ENCODE measurements at regions not wholly inside any gene's neighbourhood (a gene's known extent, or its start where the extent isn't known, plus 50 kb on each side); places are given as distances from the start of the nearest gene placed in this dataset.
"Not testable (repeated sequence)": the region's sequence is repeated elsewhere in the genome, so short reads cannot be mapped to it uniquely, and the experiment has no call there.

DNA sequence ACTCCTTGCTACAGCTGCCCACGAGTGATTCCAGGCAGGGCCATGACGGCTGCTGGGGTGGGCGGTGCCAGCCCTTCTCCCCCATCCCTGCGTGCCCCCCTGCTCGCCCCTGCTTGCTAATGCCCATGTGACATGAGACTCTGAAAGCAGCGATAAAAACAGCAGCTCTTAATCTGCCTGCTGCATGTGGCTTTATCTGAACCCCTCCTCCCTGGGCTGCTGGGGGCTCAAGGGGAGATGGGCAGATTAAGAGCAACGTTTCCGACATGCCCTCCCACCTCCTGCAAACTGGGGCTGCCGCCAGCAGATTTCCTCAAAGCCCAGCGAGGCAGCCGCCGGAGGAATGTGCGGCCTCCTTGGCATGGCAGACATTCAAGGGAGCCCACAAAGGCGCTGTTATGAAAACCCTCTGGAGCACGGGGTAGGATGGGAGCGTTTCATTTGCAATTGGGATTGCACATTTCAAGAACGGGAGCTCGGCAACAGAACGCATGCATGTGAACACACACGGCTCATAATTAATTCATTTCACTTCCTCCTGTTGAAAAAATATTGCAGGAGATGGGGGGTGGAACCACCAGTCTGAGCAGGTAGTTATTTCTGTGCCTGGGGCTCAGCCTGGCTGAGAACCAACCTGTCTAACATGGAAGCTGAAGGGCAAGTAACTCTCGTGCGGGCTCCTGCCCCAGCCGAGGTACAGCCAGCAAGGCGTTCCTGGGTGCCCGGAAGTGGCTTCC, 504.2 kb upstream of the PROK2 start:
- no peak for DNase-seq

DNA sequence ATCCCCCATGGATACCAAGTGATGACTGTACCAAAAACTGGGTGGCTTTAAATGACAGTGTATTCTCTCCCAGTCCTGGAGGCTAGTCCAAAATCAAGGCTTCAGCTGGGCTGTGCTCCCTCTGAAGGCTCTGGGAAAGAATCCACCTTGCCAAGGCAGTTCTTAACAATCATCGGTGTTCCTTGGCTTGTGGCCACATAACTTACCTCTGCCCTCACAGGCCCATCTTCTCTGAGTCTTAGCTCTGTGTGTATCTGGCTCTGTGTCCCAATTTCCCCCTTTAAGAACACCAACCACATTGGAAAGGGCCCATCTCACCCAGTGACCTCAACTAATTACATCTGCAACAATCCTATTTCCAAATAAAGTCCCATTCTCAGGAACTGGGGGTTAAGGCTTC, 503.0 kb upstream of the PROK2 start:
- no peak for DNase-seq

GRCh38 chr3:72285502-72285901, 500.6 kb upstream of the PROK2 start:
- no peak for DNase-seq

- DNase-seq: no peak
Measured at GRCh38 chr3:72284471-72284870, 499.5 kb upstream of the PROK2 start.

DNA sequence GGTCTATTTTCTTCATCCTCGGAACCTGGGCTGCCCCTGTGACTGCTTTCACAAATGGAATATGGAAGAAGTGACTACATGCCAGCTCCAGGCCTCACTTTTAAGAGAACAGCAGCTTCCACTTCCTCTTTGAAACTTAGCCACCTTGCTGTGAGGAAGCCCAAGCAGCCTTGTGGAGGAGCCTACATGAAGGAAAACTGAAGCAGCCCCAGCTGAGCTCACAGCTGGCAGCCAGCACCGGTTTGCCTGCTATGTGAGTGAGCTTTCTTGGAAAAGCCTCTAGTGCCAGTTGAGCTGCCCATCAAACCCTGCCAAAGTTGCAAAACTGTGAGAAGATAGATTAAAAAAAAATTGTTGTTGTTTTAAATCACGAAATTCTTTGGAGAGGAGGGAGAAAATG, 498.0 kb upstream of the PROK2 start:
- no peak for DNase-seq

DNA sequence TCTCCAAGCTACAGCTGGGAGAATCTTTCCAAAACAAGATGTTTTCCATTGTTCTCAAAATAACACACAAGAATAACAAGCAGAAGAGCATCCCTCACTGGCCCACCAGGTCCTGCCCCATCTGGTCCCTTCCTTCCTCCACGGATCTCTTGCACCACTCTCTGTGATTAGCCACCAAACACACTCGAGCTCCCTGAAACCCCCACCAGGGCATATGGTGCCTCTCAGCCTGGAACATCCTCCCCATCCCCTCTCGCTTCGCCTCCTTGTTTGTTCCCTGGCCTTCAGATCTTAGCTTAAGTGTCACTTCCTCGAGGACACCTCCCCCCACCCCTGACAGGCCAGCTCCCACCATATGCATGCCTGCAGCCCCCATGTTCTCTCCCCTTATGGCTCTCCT, 496.6 kb upstream of the PROK2 start:
- DNase-seq: no peak

GRCh38 chr3:72280876-72281275, 495.9 kb upstream of the PROK2 start:
- DNase-seq: no peak

- no peak for DNase-seq
Measured at GRCh38 chr3:72279631-72280041, 494.7 kb upstream of the PROK2 start.

DNA sequence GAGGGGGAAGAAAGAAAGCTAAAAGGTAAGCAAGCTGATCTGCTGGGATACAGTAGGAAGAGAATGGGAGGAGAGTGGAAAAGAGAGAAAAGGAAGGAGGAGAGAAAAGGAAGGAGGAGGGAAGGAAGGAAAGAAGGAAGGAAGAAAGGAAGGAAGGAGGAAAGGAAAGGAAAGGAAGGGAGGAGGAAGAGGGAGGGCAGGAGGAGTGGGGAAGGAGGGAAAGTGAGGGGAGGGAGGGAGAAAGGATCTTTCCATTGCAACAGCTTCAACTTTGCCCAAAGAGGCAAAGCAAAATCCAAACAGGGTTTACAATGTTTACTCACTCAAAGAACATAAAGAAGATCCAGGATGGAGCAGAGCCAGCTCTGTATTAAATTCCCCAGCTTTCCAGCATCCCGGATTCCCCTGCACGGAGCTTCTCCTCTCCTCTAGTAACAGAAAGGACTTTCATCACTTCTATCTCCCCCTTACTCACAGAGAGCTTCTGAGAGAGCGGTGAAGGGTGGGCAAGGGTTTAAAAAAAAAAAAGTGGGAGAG, 494.2 kb upstream of the PROK2 start:
- no peak for DNase-seq

GRCh38 chr3:72278349-72279067, 493.6 kb upstream of the PROK2 start:
- no peak for DNase-seq

DNA sequence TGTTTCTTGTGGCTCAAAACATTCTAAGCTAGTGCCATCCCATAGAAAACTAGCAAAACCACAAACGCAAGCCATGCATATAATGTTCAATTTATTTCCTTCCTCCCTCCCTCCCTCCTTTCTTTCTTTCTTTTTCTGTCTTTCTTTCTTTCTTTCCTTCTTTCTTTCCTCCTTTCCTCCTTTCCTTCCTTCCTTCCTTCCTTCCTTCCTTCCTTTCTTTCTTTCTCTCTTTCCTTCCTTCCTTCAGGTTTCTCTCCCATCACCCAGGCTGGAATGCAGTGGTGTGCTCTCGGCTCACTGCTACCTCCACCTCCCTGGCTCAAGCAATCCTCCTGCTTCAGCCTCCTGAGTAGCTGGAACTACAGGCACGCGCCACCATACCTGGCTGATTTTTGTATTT, 492.8 kb upstream of the PROK2 start:
- DNase-seq: no peak

GRCh38 chr3:72276806-72277205, 491.9 kb upstream of the PROK2 start:
- DNase-seq: no peak

DNA sequence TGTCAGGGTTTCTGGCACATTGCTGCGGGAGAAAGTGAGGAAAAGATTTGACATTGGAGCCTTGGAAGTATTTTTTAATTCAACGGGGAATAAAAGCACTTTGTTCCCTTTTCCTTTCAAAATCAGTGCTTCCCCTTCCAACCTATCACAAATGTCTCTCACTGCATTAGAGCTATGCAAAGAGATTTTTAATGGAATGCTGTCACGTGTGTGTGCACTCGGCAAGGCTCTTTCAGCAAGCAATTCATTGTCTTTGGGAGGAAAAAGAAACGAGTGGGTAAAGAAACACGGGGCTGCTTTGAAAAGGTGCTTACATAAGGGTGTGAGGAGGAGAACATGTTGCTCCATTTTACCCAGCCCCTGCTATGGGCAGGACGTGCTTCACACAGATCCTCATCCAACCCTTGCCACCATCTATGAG, 490.4 kb upstream of the PROK2 start:
- DNase-seq: no peak

DNA sequence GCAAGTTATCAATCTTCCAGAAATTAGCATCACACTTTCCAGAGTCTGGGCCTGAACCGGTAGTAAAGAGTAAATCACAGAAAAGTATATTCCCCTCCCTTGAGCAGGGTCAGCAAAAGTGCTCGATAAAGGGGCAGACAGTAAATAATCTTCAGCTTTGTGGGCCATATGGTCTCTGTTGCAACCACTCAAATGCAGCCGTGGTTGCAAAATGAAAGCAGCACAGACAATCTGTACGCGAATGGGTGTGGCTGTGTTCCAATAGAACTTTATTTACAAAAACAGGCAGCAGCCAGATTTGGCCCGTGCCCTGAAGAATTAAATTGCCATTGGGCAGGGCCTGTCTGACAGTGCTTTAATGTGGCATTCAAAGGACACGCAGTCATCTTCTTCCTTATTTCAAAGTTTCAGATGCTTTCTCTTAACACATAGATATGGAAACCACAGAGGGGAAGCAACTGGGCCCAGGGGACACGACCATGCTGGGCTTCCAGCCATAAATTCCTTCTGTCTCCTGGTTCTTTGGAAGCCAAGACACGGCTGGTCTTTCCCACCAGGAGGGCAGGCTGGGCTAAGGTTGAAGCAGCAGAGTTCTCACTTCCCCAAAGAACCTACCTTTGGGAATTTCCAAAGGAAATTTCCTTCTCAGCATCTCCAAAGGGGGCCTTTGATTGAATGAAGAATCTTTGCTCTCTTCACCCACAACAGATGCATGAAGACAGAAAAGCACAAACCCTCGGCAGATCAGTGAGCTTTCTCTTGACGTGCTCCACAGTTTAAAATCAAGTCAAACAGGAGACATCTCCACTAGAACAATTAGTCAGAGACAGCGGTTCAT, 489.8 kb upstream of the PROK2 start:
- DNase-seq: no peak

GRCh38 chr3:72273615-72274014, 488.7 kb upstream of the PROK2 start:
- no peak for DNase-seq

GRCh38 chr3:72272356-72272755, 487.4 kb upstream of the PROK2 start:
- no peak for DNase-seq

- DNase-seq: no peak
Measured at GRCh38 chr3:72271923-72272322, 487.0 kb upstream of the PROK2 start.

DNA sequence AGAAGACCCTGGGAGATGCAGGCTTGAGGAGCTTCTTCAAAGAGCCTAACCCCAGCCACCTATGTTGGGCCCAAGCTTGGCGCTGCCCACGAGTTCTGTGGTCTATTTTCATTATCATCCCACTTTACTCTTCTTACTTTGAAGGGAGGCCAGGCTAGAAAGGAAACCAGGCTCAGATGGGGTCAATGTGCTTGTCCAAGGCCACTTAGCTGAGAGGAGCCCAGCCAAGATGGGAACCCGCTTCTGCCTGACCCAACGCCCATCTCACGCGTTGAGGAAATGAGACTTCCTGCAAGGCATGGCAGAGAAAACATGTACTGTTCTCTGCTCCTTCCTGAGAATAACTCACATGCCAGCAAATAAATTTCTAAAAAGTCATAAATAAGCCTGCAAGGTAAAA, 486.3 kb upstream of the PROK2 start:
- no peak for DNase-seq

GRCh38 chr3:72270730-72271129, 485.8 kb upstream of the PROK2 start:
- DNase-seq: no peak

- DNase-seq: peak; percentile 37
Measured at GRCh38 chr3:72270072-72270681, 485.2 kb upstream of the PROK2 start.

- DNase-seq: no peak
Measured at GRCh38 chr3:72269475-72269874, 484.5 kb upstream of the PROK2 start.

GRCh38 chr3:72266921-72267524, 482.1 kb upstream of the PROK2 start:
- DNase-seq: not testable (repeated sequence)

DNA sequence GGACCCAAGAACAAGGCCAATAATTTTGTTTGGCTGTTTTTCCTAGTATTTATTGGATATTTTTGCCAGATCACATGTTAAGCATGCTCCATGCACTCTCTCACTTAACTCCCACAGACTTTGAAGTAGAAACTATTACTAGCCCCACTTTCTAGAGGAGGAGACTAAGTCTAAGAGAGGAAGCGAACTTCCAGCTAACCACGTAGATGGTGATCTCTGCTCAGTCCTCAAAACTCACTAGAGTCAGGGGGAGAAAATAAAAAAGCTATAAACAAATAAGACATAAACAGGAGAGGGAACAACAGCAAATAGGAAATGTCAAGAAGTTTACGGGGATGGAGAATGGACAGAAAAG, 481.0 kb upstream of the PROK2 start:
- DNase-seq: no peak

Data from 8988T (cell line).